DMS114 treated with DMSO at 0.1 percent for 48 hours (cell line): ENCODE measurements at regions not wholly inside any gene's neighbourhood (a gene's known extent, or its start where the extent isn't known, plus 50 kb on each side); places are given as distances from the start of the nearest gene placed in this dataset.
A peak's percentile ranks its signal among the peaks of the same experiment; 100 is the strongest.

Experiments used
- DNase-seq: peaks from one replicate; lab custom pipeline; 2025; ENCODE audit not compliant: unreplicated experiment; lab: John Stamatoyannopoulos, UW

DNA sequence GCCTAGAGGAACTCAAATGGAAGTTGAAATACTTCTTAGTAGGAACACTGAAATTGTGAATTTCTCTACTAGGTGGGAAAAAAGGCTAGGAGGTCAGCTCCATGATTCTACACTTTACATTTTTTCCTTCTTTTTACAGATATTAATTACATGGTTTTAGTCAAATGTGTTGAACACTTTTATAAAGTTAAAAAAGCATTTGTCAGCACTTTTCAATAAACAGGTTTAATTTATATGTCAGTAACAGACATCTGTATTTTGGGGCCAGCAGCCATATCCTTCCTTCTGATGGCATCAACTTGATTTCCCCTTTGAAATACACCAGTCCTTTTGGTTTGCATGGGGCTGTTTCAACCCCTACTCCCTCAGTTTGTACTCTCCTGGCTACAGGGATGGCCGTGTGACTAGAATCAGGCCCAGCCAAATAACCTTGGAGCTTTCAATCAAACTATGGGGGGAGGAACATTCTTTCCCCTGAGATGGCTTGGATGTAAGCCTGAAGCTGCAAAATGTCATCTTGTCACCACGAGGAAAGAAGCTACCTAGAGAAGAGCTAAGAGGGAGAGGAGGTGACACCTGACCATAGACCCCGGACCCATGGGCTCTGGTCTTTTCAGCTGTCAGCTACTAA is 171.0 kb upstream of the NEBL start:
- DNase-seq, result no peak

DNA sequence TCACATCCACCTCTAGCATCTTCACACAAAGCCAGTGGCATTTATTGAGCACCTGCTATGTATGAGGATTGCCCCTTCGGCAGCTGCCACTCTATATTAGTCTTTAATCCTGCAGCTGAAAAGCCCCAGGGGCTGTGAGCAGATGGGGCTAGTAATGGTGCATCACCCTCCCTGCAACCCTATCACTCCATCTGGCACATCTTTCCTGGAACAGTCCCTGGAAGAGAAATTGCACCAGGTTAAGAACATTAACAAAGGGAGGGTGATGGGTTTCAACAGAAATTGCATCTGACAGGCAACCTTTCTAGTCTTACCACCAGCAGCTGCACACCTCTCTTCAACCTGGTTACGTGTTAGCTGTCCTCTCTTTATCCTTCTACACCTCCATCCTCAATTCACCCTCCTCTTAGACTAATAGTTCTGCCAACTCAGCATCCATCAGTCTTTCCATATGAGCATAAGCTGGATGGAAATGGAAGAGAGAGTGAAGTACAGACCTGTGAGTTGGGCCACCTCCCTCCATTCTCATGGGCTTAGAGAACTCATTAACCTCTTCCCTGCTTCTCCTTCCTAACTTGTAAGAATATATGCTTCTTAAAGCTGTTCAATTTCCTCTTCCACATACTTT is 168.6 kb upstream of the NEBL start:
- no peak for DNase-seq

DNA sequence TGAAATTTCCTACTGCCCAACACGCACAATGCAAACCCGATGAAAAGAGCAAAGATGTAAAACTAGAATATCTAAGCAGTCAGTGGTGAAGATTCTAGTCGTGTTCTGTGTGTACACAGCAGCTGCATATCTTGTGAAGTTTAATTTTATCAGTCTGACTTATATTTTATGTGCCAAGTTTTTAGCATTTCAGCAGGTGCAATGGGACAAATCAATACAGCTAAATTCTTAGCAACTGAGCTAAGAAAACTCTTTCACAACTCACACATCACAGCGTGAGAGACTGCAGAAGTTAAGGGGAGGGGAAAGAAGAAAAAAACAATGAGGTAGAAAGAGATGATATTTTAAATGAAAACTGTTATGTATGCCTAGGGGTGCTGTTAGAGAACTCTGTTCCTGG is 164.9 kb upstream of the NEBL start:
- DNase-seq, result no peak

DNA sequence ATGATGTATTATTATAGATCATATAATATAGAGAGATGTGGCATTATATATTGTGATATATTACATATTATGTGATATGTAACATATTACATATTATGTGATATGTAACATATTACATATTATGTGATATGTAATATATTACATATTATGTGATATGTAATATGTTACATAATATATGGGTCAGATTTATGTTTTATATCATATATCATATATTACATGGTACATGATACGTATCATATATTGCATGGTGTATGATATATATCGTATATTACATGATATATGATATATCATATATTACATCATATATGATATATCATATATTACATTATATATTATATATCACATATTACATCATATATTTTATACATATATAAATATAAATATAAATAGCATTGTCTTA is 164.1 kb upstream of the NEBL start:
- DNase-seq, result no peak

GRCh38 chr10:21060626-21061025 is 163.5 kb upstream of the NEBL start:
- DNase-seq, result no peak

DNA sequence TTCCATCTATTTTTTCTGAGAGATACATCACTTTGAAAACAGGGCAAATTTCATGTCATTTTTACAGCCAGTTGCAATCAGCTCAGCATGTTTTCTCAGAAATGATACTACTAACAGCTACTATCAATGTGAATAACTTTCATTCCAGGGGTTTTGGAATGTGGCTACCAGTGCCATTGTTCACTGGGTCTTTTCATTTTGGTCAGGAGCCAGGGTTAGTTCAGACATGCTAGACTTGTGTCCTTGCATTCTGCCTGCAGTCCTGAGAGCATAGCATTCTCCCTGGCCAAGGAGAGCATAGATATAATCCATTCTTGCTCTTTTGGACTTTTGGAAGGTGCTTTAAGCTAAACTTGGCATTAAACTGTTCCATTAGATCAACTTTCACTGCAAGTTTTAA is 160.9 kb upstream of the NEBL start:
- DNase-seq, result no peak

- DNase-seq, result no peak
Measured at GRCh38 chr10:21057436-21057835, 160.3 kb upstream of the NEBL start.

DNA sequence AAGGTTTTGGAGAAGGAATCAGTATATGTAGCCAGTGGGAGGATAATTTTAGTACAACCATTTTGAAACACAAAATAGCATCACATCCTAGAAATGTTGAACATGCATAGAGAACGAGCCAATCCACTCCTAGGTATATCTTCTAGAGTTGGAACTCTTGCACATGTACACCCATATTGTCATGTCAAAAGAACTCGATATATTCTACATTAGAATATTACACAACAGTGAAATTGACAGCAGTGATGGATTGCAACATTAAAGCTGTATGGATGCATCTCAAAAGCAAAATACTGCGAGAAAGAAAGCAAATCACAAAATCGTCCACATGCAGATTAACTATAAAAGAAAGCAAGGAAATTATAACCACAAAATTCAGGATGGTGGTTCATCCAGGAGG is 159.3 kb upstream of the NEBL start:
- no peak for DNase-seq

GRCh38 chr10:21055339-21056135 is 158.4 kb upstream of the NEBL start:
- no peak for DNase-seq

GRCh38 chr10:21053953-21054690 is 157.0 kb upstream of the NEBL start:
- DNase-seq, result no peak

- DNase-seq, result no peak
Measured at GRCh38 chr10:21052709-21053104, 155.6 kb upstream of the NEBL start.

GRCh38 chr10:21052072-21052708 is 155.1 kb upstream of the NEBL start:
- DNase-seq, result no peak

- no peak for DNase-seq
Measured at GRCh38 chr10:21049482-21049881, 152.4 kb upstream of the NEBL start.

DNA sequence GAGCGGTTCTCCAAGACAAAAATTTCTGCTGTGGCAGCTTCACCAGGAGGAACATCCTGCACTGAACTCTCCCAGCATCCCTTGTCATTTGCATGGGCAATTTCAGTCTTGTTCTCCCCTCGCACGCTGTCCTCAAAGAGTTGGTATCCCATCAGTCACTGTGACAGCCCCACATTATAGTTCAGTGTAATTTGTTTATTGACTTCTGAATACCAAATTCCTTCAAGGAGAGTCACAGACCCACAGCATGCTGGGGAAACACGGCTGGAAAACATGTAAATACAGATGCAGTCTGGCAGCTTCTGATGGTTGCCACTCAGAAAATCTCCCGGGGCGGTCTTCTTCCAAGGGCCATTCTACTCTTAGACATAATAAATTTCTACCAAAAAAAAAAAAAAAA is 151.0 kb upstream of the NEBL start:
- DNase-seq, result peak; percentile 13

DNA sequence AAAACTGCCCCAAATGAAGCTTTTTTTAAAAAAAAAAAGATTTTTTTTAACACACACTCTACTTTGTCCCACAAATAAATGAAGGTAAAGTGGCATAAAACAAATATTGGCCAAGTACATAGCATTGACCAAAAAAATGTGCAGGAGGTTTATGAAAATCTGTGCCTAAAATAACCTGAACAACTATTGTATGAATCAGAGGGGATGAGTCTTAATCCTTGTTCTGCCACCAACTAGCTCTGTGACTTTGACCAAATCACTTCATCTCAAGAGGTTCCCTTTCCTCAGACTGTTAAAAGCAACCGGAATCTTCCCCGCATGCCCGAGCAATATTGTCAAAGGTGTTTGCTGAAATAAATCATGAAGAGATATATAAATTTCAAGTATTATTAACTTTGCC is 150.4 kb upstream of the NEBL start:
- DNase-seq, result no peak

- no peak for DNase-seq
Measured at GRCh38 chr10:21047096-21047495, 150.0 kb upstream of the NEBL start.

DNA sequence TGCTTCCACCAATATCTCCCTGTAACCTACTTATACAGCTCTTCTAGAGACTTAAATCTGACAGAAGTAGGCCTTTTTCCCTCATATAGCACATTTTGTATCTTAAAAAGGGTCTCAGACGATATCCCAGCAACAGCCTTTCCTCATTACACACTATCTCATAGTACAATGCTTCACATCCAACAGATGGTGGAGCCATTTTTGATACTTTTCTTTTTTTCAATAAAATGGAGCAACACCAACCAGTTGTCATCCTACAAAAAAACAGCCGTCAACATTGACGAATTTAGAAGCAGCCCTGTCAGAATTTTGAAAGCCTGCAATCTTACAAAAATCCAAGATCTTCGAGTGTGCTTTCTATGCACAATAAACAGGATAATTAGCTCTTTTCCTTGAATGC is 145.9 kb upstream of the NEBL start:
- no peak for DNase-seq

DNA sequence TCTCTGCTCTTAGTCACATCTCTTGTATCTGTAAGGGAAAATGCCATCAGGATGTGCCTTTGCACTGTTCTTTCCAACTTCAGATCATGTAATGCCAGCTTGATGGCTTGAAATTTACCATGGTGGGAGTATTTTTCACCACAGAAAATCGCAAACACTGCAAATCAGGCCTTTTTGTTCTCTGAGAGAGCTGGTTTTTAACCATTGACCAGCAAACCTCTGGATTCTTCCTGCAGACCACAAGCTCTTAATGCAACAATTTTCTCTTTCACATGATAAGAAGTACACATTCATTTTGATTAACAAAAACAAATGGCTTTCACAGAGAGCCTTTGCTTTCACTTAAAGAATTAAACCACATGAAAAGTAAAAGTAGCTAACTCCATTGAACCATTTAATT is 145.4 kb upstream of the NEBL start:
- DNase-seq, result no peak

DNA sequence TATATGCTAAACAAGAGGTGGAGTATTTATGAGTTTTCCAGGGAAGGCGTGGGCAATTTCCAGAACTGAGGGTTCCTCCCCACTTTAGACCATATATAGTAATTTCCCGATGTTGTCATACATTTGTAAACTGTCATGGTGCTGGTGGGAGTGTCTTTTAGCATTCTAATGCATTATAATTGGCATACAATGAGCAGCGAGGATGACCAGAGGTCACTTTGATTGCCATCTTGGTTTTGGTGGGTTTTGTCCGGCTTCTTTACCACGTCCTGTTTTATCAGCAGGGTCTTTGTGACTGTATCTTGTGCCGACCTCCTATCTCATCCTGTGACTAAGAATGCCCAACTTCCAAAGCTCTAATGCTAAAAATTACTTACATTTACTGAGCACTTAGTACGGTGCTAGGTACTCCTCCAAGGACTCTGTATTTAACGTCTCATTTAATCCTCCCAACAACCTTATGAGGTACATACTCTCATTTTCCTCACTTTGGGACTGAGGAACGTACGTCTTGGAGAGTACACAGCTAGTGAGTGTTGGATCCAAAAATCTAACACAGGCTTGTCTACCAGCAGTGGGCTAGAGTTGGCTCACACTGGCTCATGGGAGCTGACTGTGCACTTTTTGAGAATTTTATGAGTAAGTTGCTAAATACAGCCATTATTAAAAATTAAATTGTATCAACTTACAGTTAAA is 144.8 kb upstream of the NEBL start:
- DNase-seq, result no peak

GRCh38 chr10:21039721-21040120 is 142.6 kb upstream of the NEBL start:
- DNase-seq, result no peak

GRCh38 chr10:21036757-21037156 is 139.6 kb upstream of the NEBL start:
- no peak for DNase-seq
